NCI-H82 treated with DMSO at 0.1 percent for 48 hours (cell line): ENCODE measurements at regions not wholly inside any gene's neighbourhood (a gene's known extent, or its start where the extent isn't known, plus 50 kb on each side); places are given as distances from the start of the nearest gene placed in this dataset.
"Not testable (repeated sequence)": the region's sequence is repeated elsewhere in the genome, so short reads cannot be mapped to it uniquely, and the experiment has no call there.

ENCODE experiments used
- DNase-seq: peaks from one replicate; lab custom pipeline; 2025; ENCODE audit not compliant: unreplicated experiment; lab: John Stamatoyannopoulos, UW

GRCh38 chr2:123597988-123598387, 427.1 kb upstream of the CNTNAP5 start:
- DNase-seq, result no peak

- DNase-seq, result no peak
Measured at GRCh38 chr2:123606631-123607030, 418.5 kb upstream of the CNTNAP5 start.

GRCh38 chr2:123609077-123609476, 416.0 kb upstream of the CNTNAP5 start:
- no peak for DNase-seq

- DNase-seq, result no peak
Measured at GRCh38 chr2:123614596-123614995, 410.5 kb upstream of the CNTNAP5 start.

- not testable (repeated sequence) for DNase-seq
Measured at GRCh38 chr2:123618642-123619041, 406.4 kb upstream of the CNTNAP5 start.

- DNase-seq, result no peak
Measured at GRCh38 chr2:123624816-123625215, 400.3 kb upstream of the CNTNAP5 start.

GRCh38 chr2:123636232-123636631, 388.9 kb upstream of the CNTNAP5 start:
- DNase-seq, result no peak

- DNase-seq, result no peak
Measured at GRCh38 chr2:123640685-123641335, 384.3 kb upstream of the CNTNAP5 start.

- DNase-seq, result no peak
Measured at GRCh38 chr2:123644053-123644452, 381.0 kb upstream of the CNTNAP5 start.

GRCh38 chr2:123648016-123648415, 377.1 kb upstream of the CNTNAP5 start:
- no peak for DNase-seq

GRCh38 chr2:123648956-123649355, 376.1 kb upstream of the CNTNAP5 start:
- DNase-seq, result no peak

GRCh38 chr2:123651151-123651550, 373.9 kb upstream of the CNTNAP5 start:
- no peak for DNase-seq

GRCh38 chr2:123652320-123652719, 372.8 kb upstream of the CNTNAP5 start:
- DNase-seq, result no peak

GRCh38 chr2:123656590-123656989, 368.5 kb upstream of the CNTNAP5 start:
- no peak for DNase-seq

- DNase-seq, result no peak
Measured at GRCh38 chr2:123659120-123659519, 366.0 kb upstream of the CNTNAP5 start.

GRCh38 chr2:123670286-123670685, 354.8 kb upstream of the CNTNAP5 start:
- DNase-seq, result no peak

GRCh38 chr2:123683797-123684196, 341.3 kb upstream of the CNTNAP5 start:
- DNase-seq, result not testable (repeated sequence)

- DNase-seq, result no peak
Measured at GRCh38 chr2:123687064-123687463, 338.0 kb upstream of the CNTNAP5 start.

- DNase-seq, result peak; percentile 74
Measured at GRCh38 chr2:123688231-123688940, 336.7 kb upstream of the CNTNAP5 start.

GRCh38 chr2:123692121-123692520, 333.0 kb upstream of the CNTNAP5 start:
- no peak for DNase-seq

- DNase-seq, result no peak
Measured at GRCh38 chr2:123693836-123694235, 331.3 kb upstream of the CNTNAP5 start.

- no peak for DNase-seq
Measured at GRCh38 chr2:123695426-123695825, 329.7 kb upstream of the CNTNAP5 start.

- DNase-seq, result no peak
Measured at GRCh38 chr2:123696021-123696420, 329.1 kb upstream of the CNTNAP5 start.
